Fibroblast of skin of right quadriceps (primary cell): ENCODE measurements at regions not wholly inside any gene's neighbourhood (a gene's known extent, or its start where the extent isn't known, plus 50 kb on each side); places are given as distances from the start of the nearest gene placed in this dataset.

Experiments
- DNase-seq: peaks from one replicate; pipeline ENCODE4 v3.0.0-alpha.2; 2013

- DNase-seq, result no peak
Observed at GRCh38 chr4:151822331-151822730, 61.5 kb upstream of the GATB start.

GRCh38 chr4:151820004-151820403 lies 59.2 kb upstream of the GATB start:
- DNase-seq, result no peak

DNA sequence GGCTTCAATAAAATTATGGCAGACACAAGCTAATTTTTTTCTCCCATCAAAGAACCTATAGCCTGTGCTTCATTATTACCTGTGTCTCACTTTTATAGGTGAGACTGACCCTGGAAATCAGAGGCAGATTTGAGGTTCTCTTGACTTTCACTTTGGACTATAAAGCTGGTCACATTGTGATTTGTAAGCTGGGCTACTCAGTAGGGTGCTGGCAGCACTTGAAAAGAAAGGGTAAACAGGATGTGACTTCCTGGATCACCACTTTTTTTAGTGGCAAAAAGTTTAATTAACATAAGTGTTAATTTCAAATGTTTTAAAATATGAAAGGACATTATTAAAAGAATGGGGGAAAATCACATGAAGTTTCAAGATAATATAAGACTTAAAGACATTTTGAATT lies 50.6 kb upstream of the GATB start:
- DNase-seq, result no peak
